Uterus (tissue), 3 donors: ENCODE measurements at regions not wholly inside any gene's neighbourhood (a gene's known extent, or its start where the extent isn't known, plus 50 kb on each side); places are given as distances from the start of the nearest gene placed in this dataset.

Experiments used
- DNase-seq, 2 donors: peaks; one replicate each; pipeline ENCODE4 v3.0.0-alpha.2; 2019 to 2020
- H3K27ac ChIP-seq, 2 donors: fragments of 200-600 bp; sonication (generic); 1 replicate in 1 of 2; 2 replicates in 1 of 2; pipeline ENCODE4 v1.5.1; 2016 to 2018
- H3K27me3 ChIP-seq, 2 donors: fragments of 200-600 bp; sonication (generic); one replicate each; pipeline ENCODE4 v1.5.1; 2018 to 2019; ENCODE audit warnings: control low read depth in 1 of 2
- H3K36me3 ChIP-seq, 2 donors: fragments of 200-600 bp; sonication (generic); one replicate each; pipeline ENCODE4 v1.5.1; 2019; ENCODE audit warnings: control low read depth in 1 of 2
- H3K4me1 ChIP-seq, 2 donors: fragments of 200-600 bp; sonication (generic); one replicate each; pipeline ENCODE4 v1.5.1; 2018 to 2019; ENCODE audit warnings: control low read depth in 1 of 2
- H3K4me3 ChIP-seq, 2 donors: fragments of 200-600 bp; sonication (generic); 1 replicate in 1 of 2; 2 replicates in 1 of 2; pipeline ENCODE4 v1.5.1; 2018 to 2019; ENCODE audit warnings: mild to moderate bottlenecking in 1 of 2
- H3K9me3 ChIP-seq, 2 donors: fragments of 200-600 bp; sonication (generic); one replicate each; pipeline ENCODE4 v1.5.1; 2019; ENCODE audit warnings: control low read depth in 1 of 2
- CTCF ChIP-seq, 4 experiments: fragments of 200-600 bp in 2 of 4; fragments of 450-650 bp in 2 of 4; sonication (generic) in 2 of 4; IDR thresholded peaks; one replicate each; pipeline ENCODE4 v1.5.1; 2016 to 2019; ENCODE audit warnings: antibody characterized with exemption in 4 of 4, mild to moderate bottlenecking in 2 of 4, moderate library complexity in 1 of 4
- POLR2A ChIP-seq, 2 donors: fragments of 450-650 bp; IDR thresholded peaks; one replicate each; pipeline ENCODE4 v1.6.1; 2016; ENCODE audit warnings: antibody characterized with exemption in 2 of 2, mild to moderate bottlenecking in 1 of 2, moderate library complexity in 1 of 2
- intact Hi-C: fragments of 100-400 bp; cut with DNase I; formaldehyde crosslinking; loops from one replicate; pipeline ENCODE4 v1.15.1; 2023; ENCODE audit warnings: low total_unique reads
- donor health status: DM: yes; HTN: yes; CAD: no.

- Histone ChIP-seq H3K4me1 (peaks cover 0 to 10% of the 10 kb centered on the region in 2 donors), H3K9me3 (peaks cover 0 to 5% of the 10 kb centered on the region in 2 donors), H3K4me3 (no peak overlapping the region), H3K27ac (no peak overlapping the region), H3K36me3 (no peaks in the 10 kb centered on the region), H3K27me3 (peaks cover 7 to 40% of the 10 kb centered on the region in 2 donors)
- no peak for DNase-seq
- intact Hi-C loops, result no loop called here
- no peak for TF ChIP-seq CTCF (IDR thresholded peaks at IDR 0.05)
- TF ChIP-seq POLR2A (IDR thresholded peaks at IDR 0.05), result no peak
Observed at GRCh38 chr5:73379435-73379834, 69.1 kb downstream of the FOXD1 start.

DNA sequence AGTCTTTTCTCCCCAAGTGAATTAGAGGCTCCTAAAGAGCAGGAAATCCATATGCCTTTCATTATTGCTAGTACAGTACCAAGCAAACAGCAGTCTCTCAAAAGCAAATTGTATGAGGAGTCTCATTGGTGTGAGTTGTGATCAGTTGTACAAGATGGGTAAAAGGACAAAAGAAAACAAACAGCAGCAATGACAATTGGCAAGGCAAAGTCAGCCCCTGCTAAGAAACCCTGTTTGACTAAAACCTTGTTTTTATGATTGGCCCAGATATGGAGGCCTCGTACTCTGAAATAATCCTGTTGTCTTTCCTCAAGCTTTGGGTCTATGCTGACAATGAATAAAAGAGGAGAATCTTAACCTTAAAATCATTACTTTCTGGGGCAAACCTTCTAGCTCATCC is 69.8 kb downstream of the FOXD1 start:
- no peak for DNase-seq
- intact Hi-C loops, result no loop called here
- peaks cover 7 to 40% of the 10 kb centered on the region in 2 donors for H3K27me3 ChIP-seq

GRCh38 chr5:73378070-73378469 is 70.5 kb downstream of the FOXD1 start:
- Histone ChIP-seq H3K27ac (no peak overlapping the region), H3K27me3 (peaks cover 7 to 37% of the 10 kb centered on the region in 2 donors), H3K36me3 (no peaks in the 10 kb centered on the region), H3K9me3 (no peaks in the 10 kb centered on the region), H3K4me1 (peaks cover 0 to 10% of the 10 kb centered on the region in 2 donors), H3K4me3 (no peak overlapping the region)
- intact Hi-C loops, result no loop called here
- DNase-seq, result no peak
- no peak for TF ChIP-seq CTCF (IDR thresholded peaks at IDR 0.05)
- TF ChIP-seq POLR2A (IDR thresholded peaks at IDR 0.05), result no peak

More for the DNA sequence above, 69.8 kb downstream of the FOXD1 start:
- Histone ChIP-seq H3K4me3 (no peak overlapping the region), H3K4me1 (peaks cover 0 to 10% of the 10 kb centered on the region in 2 donors), H3K27ac (no peak overlapping the region), H3K9me3 (peaks cover 0 to under 1% of the 10 kb centered on the region in 2 donors), H3K36me3 (no peaks in the 10 kb centered on the region)
- TF ChIP-seq CTCF (IDR thresholded peaks at IDR 0.05), result no peak
- no peak for TF ChIP-seq POLR2A (IDR thresholded peaks at IDR 0.05)

DNA sequence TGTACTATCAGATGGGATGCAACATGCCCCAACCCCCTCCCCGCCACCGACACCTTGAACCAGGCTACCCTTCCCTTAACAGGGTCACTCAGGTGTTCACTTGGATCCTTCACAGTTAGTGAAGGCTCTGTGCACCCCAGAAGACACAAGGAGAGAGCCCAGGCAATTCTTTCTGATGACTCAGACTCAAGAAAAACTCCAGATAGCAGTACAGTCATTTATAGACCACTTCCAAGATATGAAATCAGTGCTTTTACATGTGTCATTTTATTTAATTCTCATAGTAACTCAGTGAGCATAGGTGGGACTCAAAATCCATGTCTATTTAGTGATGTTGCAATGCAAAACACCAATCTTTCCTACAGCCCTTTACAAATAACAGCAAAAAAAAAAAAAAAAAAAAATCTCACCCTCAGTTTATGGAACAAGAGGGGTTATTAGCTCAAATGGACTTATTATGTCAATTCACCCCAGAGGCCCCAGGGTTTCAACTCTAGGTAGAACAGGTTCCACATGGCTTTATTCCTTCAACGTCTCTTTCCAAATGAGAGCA is 71.9 kb downstream of the FOXD1 start:
- TF ChIP-seq POLR2A (IDR thresholded peaks at IDR 0.05), result no peak
- no peak for TF ChIP-seq CTCF (IDR thresholded peaks at IDR 0.05)
- no peaks in the 10 kb centered on the region for H3K9me3 ChIP-seq
- H3K36me3 ChIP-seq, result no peaks in the 10 kb centered on the region
- intact Hi-C loops, result no loop called here
- H3K27me3 ChIP-seq, result peaks cover 1 to 25% of the 10 kb centered on the region in 2 donors
- H3K4me3 ChIP-seq, result no peak overlapping the region
- H3K27ac ChIP-seq, result no peak overlapping the region
- H3K4me1 ChIP-seq, result peaks cover 0 to 4% of the 10 kb centered on the region in 2 donors
- no peak for DNase-seq

- intact Hi-C loops, result no loop called here
- DNase-seq, result no peak
- H3K4me1 ChIP-seq, result no peaks in the 10 kb centered on the region
- H3K9me3 ChIP-seq, result no peaks in the 10 kb centered on the region
- no peak for TF ChIP-seq POLR2A (IDR thresholded peaks at IDR 0.05)
- no peak for TF ChIP-seq CTCF (IDR thresholded peaks at IDR 0.05)
- H3K36me3 ChIP-seq, result no peaks in the 10 kb centered on the region
- H3K27me3 ChIP-seq, result peaks cover 0 to 18% of the 10 kb centered on the region in 2 donors
- no peak overlapping the region for H3K27ac ChIP-seq
- no peak overlapping the region for H3K4me3 ChIP-seq
Observed at GRCh38 chr5:73375949-73376348, 72.6 kb downstream of the FOXD1 start.
